Hypothalamus (tissue), 51 donors: ENCODE measurements at regions not wholly inside any gene's neighbourhood (a gene's known extent, or its start where the extent isn't known, plus 50 kb on each side); places are given as distances from the start of the nearest gene placed in this dataset.
"Not testable (repeated sequence)": the region's sequence is repeated elsewhere in the genome, so short reads cannot be mapped to it uniquely, and the experiment has no call there.

ENCODE experiments used
- DNase-seq, 51 donors: peaks; one replicate each; lab custom pipeline; 2025; lab: John Stamatoyannopoulos, UW

GRCh38 chr5:3324421-3325101, 271.1 kb upstream of the IRX1 start:
- DNase-seq: no peak

GRCh38 chr5:3323966-3324365, 271.7 kb upstream of the IRX1 start:
- not testable (repeated sequence) for DNase-seq

- no peak for DNase-seq
Measured at GRCh38 chr5:3323144-3323543, 272.5 kb upstream of the IRX1 start.

- DNase-seq: no peak
Measured at GRCh38 chr5:3322642-3323041, 273.0 kb upstream of the IRX1 start.

GRCh38 chr5:3321923-3322322, 273.7 kb upstream of the IRX1 start:
- DNase-seq: no peak

GRCh38 chr5:3321119-3321760, 274.4 kb upstream of the IRX1 start:
- DNase-seq: no peak

GRCh38 chr5:3320317-3320875, 275.2 kb upstream of the IRX1 start:
- no peak for DNase-seq

- no peak for DNase-seq
Measured at GRCh38 chr5:3317051-3317795, 278.4 kb upstream of the IRX1 start.

GRCh38 chr5:3313569-3313968, 282.1 kb upstream of the IRX1 start:
- no peak for DNase-seq

- DNase-seq: no peak
Measured at GRCh38 chr5:3312299-3312698, 283.3 kb upstream of the IRX1 start.

- peak in 1 of 51 donors; percentile 31 for DNase-seq
Measured at GRCh38 chr5:3311433-3311832, 284.2 kb upstream of the IRX1 start.

- peak in 31 of 51 donors; percentile 8 to 72 (median 39) for DNase-seq
Measured at GRCh38 chr5:3310541-3311261, 284.9 kb upstream of the IRX1 start.

GRCh38 chr5:3309538-3309937, 286.1 kb upstream of the IRX1 start:
- no peak for DNase-seq

- DNase-seq: no peak
Measured at GRCh38 chr5:3307982-3308621, 287.5 kb upstream of the IRX1 start.

- DNase-seq: no peak
Measured at GRCh38 chr5:3305432-3305831, 290.2 kb upstream of the IRX1 start.

- no peak for DNase-seq
Measured at GRCh38 chr5:3304346-3304745, 291.3 kb upstream of the IRX1 start.

- DNase-seq: no peak
Measured at GRCh38 chr5:3303777-3304176, 291.9 kb upstream of the IRX1 start.

GRCh38 chr5:3302228-3302627, 293.4 kb upstream of the IRX1 start:
- DNase-seq: no peak

GRCh38 chr5:3301306-3301705, 294.3 kb upstream of the IRX1 start:
- DNase-seq: no peak

GRCh38 chr5:3300726-3301125, 294.9 kb upstream of the IRX1 start:
- no peak for DNase-seq
